Adrenal gland (tissue), 9 donors: ENCODE measurements at regions not wholly inside any gene's neighbourhood (a gene's known extent, or its start where the extent isn't known, plus 50 kb on each side); places are given as distances from the start of the nearest gene placed in this dataset.

Experiments used
- DNase-seq, 7 donors: peaks; one replicate each; pipeline ENCODE4 v3.0.0-alpha.2; 2019 to 2020
- H3K27ac ChIP-seq, 5 donors: fragments of 200-600 bp; sonication (generic) in 4 of 5; 1 replicate in 3 of 5; 2 replicates in 2 of 5; pipeline versions ENCODE4 v1.5.1 to v1.8.0; 2016 to 2020; ENCODE audit warnings: mild to moderate bottlenecking in 1 of 5
- H3K27me3 ChIP-seq: fragments of 200-600 bp; 2 replicates; pipeline ENCODE4 v1.8.0; 2021
- H3K36me3 ChIP-seq, 2 donors: fragments of 200-600 bp; replicated peaks in 1 of 2; 1 replicate in 1 of 2; 2 replicates in 1 of 2; pipeline versions ENCODE4 v1.5.1 to v1.8.0; 2018 to 2022
- H3K4me1 ChIP-seq, 2 donors: fragments of 200-600 bp; replicated peaks in 1 of 2; 1 replicate in 1 of 2; 2 replicates in 1 of 2; pipeline versions ENCODE4 v1.5.1 to v1.8.0; 2018 to 2021
- H3K4me3 ChIP-seq, 4 donors: fragments of 200-600 bp; sonication (generic) in 3 of 4; one replicate each; pipeline ENCODE4 v1.5.1; 2016 to 2018
- H3K9me3 ChIP-seq, 3 donors: fragments of 200-600 bp; sonication (generic) in 1 of 3; replicated peaks in 1 of 3; 1 replicate in 2 of 3; 2 replicates in 1 of 3; pipeline versions ENCODE4 v1.5.1 to v1.8.0; 2016 to 2021
- POLR2A ChIP-seq, 2 donors: fragments of 450-650 bp; IDR thresholded peaks; one replicate each; pipeline ENCODE4 v1.6.1; 2017; ENCODE audit warnings: antibody characterized with exemption in 2 of 2, mild to moderate bottlenecking in 2 of 2, moderate library complexity in 1 of 2
- WGBS, 4 donors: extraction: QIAGEN DNeasy Blood & Tissue Kit in 2 of 4; methylation state at CpG; one replicate each; pipeline versions ENCODE4 v1.1.5 to v1.1.7; 2013 to 2017; 5-methylcytosine and 5-hydroxymethylcytosine counted together
- intact Hi-C, 2 donors: fragments of 100-400 bp; cut with DNase I; formaldehyde crosslinking; loops; one replicate each; pipeline versions ENCODE4 v1.14.1 to v1.15.0; 2022 to 2023
- TF ChIP-seq, protein P1 (sequence below), 6 experiments: fragments of 450-650 bp in 4 of 6; fragments of 200-600 bp in 2 of 6; sonication (generic) in 1 of 6; IDR thresholded peaks; 1 replicate in 5 of 6; 2 replicates in 1 of 6; pipeline versions ENCODE4 v1.5.1 to v1.8.0; 2016 to 2021; ENCODE audit warnings: antibody characterized with exemption in 6 of 6, mild to moderate bottlenecking in 2 of 6, moderate library complexity in 1 of 6
- donor health status: healthy with polysubstance abuse.
- donor health status: Bipolar disorder and iron deficiency.
- donor health status: DM: yes; HTN: yes; CAD: no.
- donor health status: DM: no; HTN: no; CAD: no.
- donor health status: DM: no; HTN: no; CAD: no.

- H3K27me3 ChIP-seq: no peaks in the 10 kb centered on the region
- H3K9me3 ChIP-seq: no peaks in the 10 kb centered on the region
- no peak for DNase-seq
- H3K4me3 ChIP-seq: no peak overlapping the region
- no peaks in the 10 kb centered on the region for H3K36me3 ChIP-seq
- H3K4me1 ChIP-seq: peaks cover 0 to 9% of the 10 kb centered on the region in 2 donors
- TF ChIP-seq, protein P1, sequence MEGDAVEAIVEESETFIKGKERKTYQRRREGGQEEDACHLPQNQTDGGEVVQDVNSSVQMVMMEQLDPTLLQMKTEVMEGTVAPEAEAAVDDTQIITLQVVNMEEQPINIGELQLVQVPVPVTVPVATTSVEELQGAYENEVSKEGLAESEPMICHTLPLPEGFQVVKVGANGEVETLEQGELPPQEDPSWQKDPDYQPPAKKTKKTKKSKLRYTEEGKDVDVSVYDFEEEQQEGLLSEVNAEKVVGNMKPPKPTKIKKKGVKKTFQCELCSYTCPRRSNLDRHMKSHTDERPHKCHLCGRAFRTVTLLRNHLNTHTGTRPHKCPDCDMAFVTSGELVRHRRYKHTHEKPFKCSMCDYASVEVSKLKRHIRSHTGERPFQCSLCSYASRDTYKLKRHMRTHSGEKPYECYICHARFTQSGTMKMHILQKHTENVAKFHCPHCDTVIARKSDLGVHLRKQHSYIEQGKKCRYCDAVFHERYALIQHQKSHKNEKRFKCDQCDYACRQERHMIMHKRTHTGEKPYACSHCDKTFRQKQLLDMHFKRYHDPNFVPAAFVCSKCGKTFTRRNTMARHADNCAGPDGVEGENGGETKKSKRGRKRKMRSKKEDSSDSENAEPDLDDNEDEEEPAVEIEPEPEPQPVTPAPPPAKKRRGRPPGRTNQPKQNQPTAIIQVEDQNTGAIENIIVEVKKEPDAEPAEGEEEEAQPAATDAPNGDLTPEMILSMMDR (IDR thresholded peaks at IDR 0.05): no peak
- no peak for TF ChIP-seq POLR2A (IDR thresholded peaks at IDR 0.05)
- H3K27ac ChIP-seq: no peak overlapping the region
- intact Hi-C loops: no loop called here
- 90 to 100% (median 94%) methylated on average over 2 of the region's 2 CpGs for WGBS, 4 donors
Observed at GRCh38 chr16:65843941-65844340, 522.5 kb upstream of the CDH5 start.

GRCh38 chr16:65842067-65842466 lies 524.4 kb upstream of the CDH5 start:
- Histone ChIP-seq H3K4me3 (no peak overlapping the region), H3K36me3 (no peaks in the 10 kb centered on the region), H3K9me3 (no peaks in the 10 kb centered on the region), H3K27ac (no peak overlapping the region), H3K4me1 (peaks cover 0 to 9% of the 10 kb centered on the region in 2 donors), H3K27me3 (no peaks in the 10 kb centered on the region)
- WGBS, 4 donors: 58 to 81% (median 75%) methylated on average over 1 of the region's 1 CpG
- intact Hi-C loops: no loop called here
- TF ChIP-seq POLR2A (IDR thresholded peaks at IDR 0.05): no peak
- TF ChIP-seq, protein P1 (IDR thresholded peaks at IDR 0.05): no peak
- no peak for DNase-seq

DNA sequence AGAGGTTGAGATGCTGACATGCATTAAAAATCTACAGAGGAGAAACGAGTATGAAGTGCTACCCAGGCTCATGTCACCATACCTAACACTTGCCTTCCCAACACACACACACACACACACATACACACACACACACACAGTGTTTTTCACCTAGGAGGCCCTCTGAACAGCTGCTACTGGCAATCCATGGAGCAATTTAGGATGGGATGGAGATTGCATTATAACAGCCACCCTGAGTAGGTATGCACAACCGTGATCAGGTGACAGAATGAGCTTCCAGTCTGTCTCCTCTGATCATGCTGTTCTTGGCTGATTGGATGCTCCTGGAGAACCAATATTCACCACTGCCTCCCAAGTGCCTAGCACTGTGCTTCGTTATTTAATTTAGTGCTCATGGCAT lies 528.5 kb upstream of the CDH5 start:
- TF ChIP-seq, protein P1 (IDR thresholded peaks at IDR 0.05): no peak
- no peak for TF ChIP-seq POLR2A (IDR thresholded peaks at IDR 0.05)
- Histone ChIP-seq H3K4me3 (no peak overlapping the region), H3K27me3 (no peaks in the 10 kb centered on the region), H3K4me1 (peaks cover 3 to 8% of the 10 kb centered on the region in 2 donors), H3K27ac (no peak overlapping the region), H3K36me3 (no peaks in the 10 kb centered on the region), H3K9me3 (no peaks in the 10 kb centered on the region)
- intact Hi-C loops: no loop called here
- 87 to 95% (median 92%) methylated on average over 2 to 3 of the region's 3 CpGs for WGBS, 4 donors
- DNase-seq: no peak

- Histone ChIP-seq H3K4me1 (peaks cover 3 to 13% of the 10 kb centered on the region in 2 donors), H3K27ac (no peak overlapping the region), H3K9me3 (no peaks in the 10 kb centered on the region), H3K36me3 (no peaks in the 10 kb centered on the region), H3K27me3 (no peaks in the 10 kb centered on the region), H3K4me3 (no peak overlapping the region)
- DNase-seq: no peak
- intact Hi-C loops: no loop called here
- WGBS, 4 donors: 83 to 91% (median 87%) methylated on average over 2 to 3 of the region's 3 CpGs
- TF ChIP-seq POLR2A (IDR thresholded peaks at IDR 0.05): no peak
- TF ChIP-seq, protein P1 (IDR thresholded peaks at IDR 0.05): no peak
Observed at GRCh38 chr16:65837464-65837863, 529.0 kb upstream of the CDH5 start.
